ENCODE measurements at regions not wholly inside any gene's neighbourhood (a gene's known extent, or its start where the extent isn't known, plus 50 kb on each side); places are given as distances from the start of the nearest gene placed in this dataset.

- TF ChIP-seq, protein P1, sequence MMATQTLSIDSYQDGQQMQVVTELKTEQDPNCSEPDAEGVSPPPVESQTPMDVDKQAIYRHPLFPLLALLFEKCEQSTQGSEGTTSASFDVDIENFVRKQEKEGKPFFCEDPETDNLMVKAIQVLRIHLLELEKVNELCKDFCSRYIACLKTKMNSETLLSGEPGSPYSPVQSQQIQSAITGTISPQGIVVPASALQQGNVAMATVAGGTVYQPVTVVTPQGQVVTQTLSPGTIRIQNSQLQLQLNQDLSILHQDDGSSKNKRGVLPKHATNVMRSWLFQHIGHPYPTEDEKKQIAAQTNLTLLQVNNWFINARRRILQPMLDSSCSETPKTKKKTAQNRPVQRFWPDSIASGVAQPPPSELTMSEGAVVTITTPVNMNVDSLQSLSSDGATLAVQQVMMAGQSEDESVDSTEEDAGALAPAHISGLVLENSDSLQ (IDR thresholded peaks at IDR 0.05): no peak
- no peak for TF ChIP-seq SUZ12 (IDR thresholded peaks at IDR 0.05)
- TF ChIP-seq FOXM1 (IDR thresholded peaks at IDR 0.05; ENCODE audit: borderline replicate concordance): no peak
- no peak for TF ChIP-seq SP1 (IDR thresholded peaks at IDR 0.05)
Observed at GRCh38 chr7:137146552-137147337, 196.8 kb downstream of the PTN start.

Data from HEK293T (cell line).